SU-DHL-6 (cell line): ENCODE measurements at regions not wholly inside any gene's neighbourhood (a gene's known extent, or its start where the extent isn't known, plus 50 kb on each side); places are given as distances from the start of the nearest gene placed in this dataset.

Experiments used
- H2AFZ ChIP-seq: fragments of 200-600 bp; sonication (generic); 2 replicates; pipeline ENCODE4 v1.6.1; 2014; ENCODE audit warnings: low read depth, mild to moderate bottlenecking, moderate library complexity, mixed read lengths, antibody characterized with exemption, low read length; ENCODE audit not compliant: severe bottlenecking
- H3F3A ChIP-seq: fragments of 200-600 bp; shearing (Covaris generic); 2 replicates; pipeline ENCODE4 v1.6.0; 2016; ENCODE audit warnings: antibody characterized with exemption, mild to moderate bottlenecking; ENCODE audit not compliant: insufficient read depth
- H3K27ac ChIP-seq: fragments of 200-600 bp; sonication (generic); 2 replicates; pipeline ENCODE4 v1.5.1; 2016; ENCODE audit warnings: low read depth, mild to moderate bottlenecking, low read length, moderate library complexity, mixed read lengths
- H3K27me3 ChIP-seq: fragments of 200-600 bp; sonication (generic), shearing (Covaris generic); 2 replicates; pipeline ENCODE4 v1.6.0; 2014; ENCODE audit warnings: mild to moderate bottlenecking, low read length
- H3K36me3 ChIP-seq: fragments of 200-600 bp; sonication (generic); 2 replicates; pipeline ENCODE4 v1.6.1; 2014; ENCODE audit warnings: mild to moderate bottlenecking, low read length, mixed read lengths
- H3K4me2 ChIP-seq: fragments of 300-600, 200-600 bp; shearing (Covaris generic), sonication (generic); 2 replicates; pipeline ENCODE4 v1.6.0; 2014; ENCODE audit warnings: low read length, low read depth, mild to moderate bottlenecking; ENCODE audit not compliant: poor library complexity, severe bottlenecking
- H3K4me3 ChIP-seq: fragments of 200-600 bp; sonication (generic); 2 replicates; pipeline ENCODE4 v1.5.1; 2014; ENCODE audit warnings: antibody characterized with exemption, low read length, mild to moderate bottlenecking, mixed read lengths; ENCODE audit not compliant: insufficient read depth, poor library complexity, severe bottlenecking
- H3K79me2 ChIP-seq: fragments of 200-600 bp; sonication (generic); 2 replicates; pipeline ENCODE4 v1.6.1; 2014; ENCODE audit warnings: mild to moderate bottlenecking, low read length, moderate library complexity; ENCODE audit not compliant: insufficient read depth
- H3K9ac ChIP-seq: fragments of 200-600 bp; sonication (generic); 2 replicates; pipeline ENCODE4 v1.7.0; 2014; ENCODE audit warnings: mild to moderate bottlenecking, low read length
- H3K9me2 ChIP-seq: fragments of 200-600 bp; sonication (generic); replicated peaks from 2 replicates; pipeline ENCODE4 v1.6.1; 2014; ENCODE audit warnings: low read length; ENCODE audit not compliant: insufficient read depth
- H3K9me3 ChIP-seq: fragments of 200-600 bp; sonication (generic); 2 replicates; pipeline ENCODE4 v1.6.1; 2014; ENCODE audit warnings: low read length, mixed read lengths; ENCODE audit not compliant: insufficient read depth
- H4K20me1 ChIP-seq: fragments of 200-600 bp; sonication (generic); 2 replicates; pipeline ENCODE4 v1.6.1; 2014; ENCODE audit warnings: low read depth, mild to moderate bottlenecking, antibody characterized with exemption, low read length, moderate library complexity, mixed read lengths
- CTCF ChIP-seq: fragments of 200-600 bp; sonication (generic); IDR thresholded peaks from one replicate; pipeline ENCODE4 v1.5.1; 2017; ENCODE audit warnings: antibody characterized with exemption, mild to moderate bottlenecking, low read length, moderate library complexity; ENCODE audit not compliant: insufficient read depth, poor library complexity, severe bottlenecking
- EZH2phosphoT487 ChIP-seq: fragments of 200-600 bp; sonication (generic), shearing (Covaris generic); conservative IDR thresholded peaks from 2 replicates; pipeline ENCODE4 v1.6.1; 2018; ENCODE audit warnings: mild to moderate bottlenecking, antibody characterized with exemption, low read length, moderate library complexity, mixed read lengths

- Histone ChIP-seq H3K36me3 (no peaks in the 10 kb centered on the region), H4K20me1 (no peaks in the 10 kb centered on the region), H3F3A (no peaks in the 10 kb centered on the region), H3K27ac (no peak overlapping the region), H3K27me3 (no peaks in the 10 kb centered on the region), H3K4me2 (no peak overlapping the region), H2AFZ (no peak overlapping the region), H3K9me3 (no peaks in the 10 kb centered on the region), H3K9ac (no peak overlapping the region), H3K4me3 (no peak overlapping the region), H3K79me2 (no peaks in the 10 kb centered on the region), H3K9me2 (no peaks in the 10 kb centered on the region)
- TF ChIP-seq EZH2phosphoT487 (no peak), CTCF (no peak)
Measured at GRCh38 chr13:99646866-99647595, 145.8 kb downstream of the TM9SF2 start.

GRCh38 chr13:99642841-99643240, 141.6 kb downstream of the TM9SF2 start:
- Histone ChIP-seq H3K9me2 (no peaks in the 10 kb centered on the region), H3K36me3 (no peaks in the 10 kb centered on the region), H2AFZ (no peak overlapping the region), H3F3A (no peaks in the 10 kb centered on the region), H3K27ac (no peak overlapping the region), H3K79me2 (no peaks in the 10 kb centered on the region), H3K9ac (no peak overlapping the region), H3K27me3 (no peaks in the 10 kb centered on the region), H3K4me3 (no peak overlapping the region), H3K4me2 (no peak overlapping the region), H4K20me1 (no peaks in the 10 kb centered on the region), H3K9me3 (no peaks in the 10 kb centered on the region)
- TF ChIP-seq CTCF (no peak), EZH2phosphoT487 (no peak)

GRCh38 chr13:99642006-99642405, 140.7 kb downstream of the TM9SF2 start:
- no peak overlapping the region for H2AFZ ChIP-seq
- H3K27me3 ChIP-seq: no peaks in the 10 kb centered on the region
- no peaks in the 10 kb centered on the region for H4K20me1 ChIP-seq
- no peaks in the 10 kb centered on the region for H3F3A ChIP-seq
- H3K79me2 ChIP-seq: no peaks in the 10 kb centered on the region
- no peaks in the 10 kb centered on the region for H3K36me3 ChIP-seq
- no peaks in the 10 kb centered on the region for H3K9me3 ChIP-seq
- H3K4me3 ChIP-seq: no peak overlapping the region
- no peak overlapping the region for H3K4me2 ChIP-seq
- H3K9ac ChIP-seq: no peak overlapping the region
- no peaks in the 10 kb centered on the region for H3K9me2 ChIP-seq
- no peak overlapping the region for H3K27ac ChIP-seq
- TF ChIP-seq CTCF (no peak), EZH2phosphoT487 (no peak)
